GM18867 (cell line): ENCODE measurements at regions not wholly inside any gene's neighbourhood (a gene's known extent, or its start where the extent isn't known, plus 50 kb on each side); places are given as distances from the start of the nearest gene placed in this dataset.

ENCODE experiments used
- ATAC-seq: cut with Tn5 transposase; IDR thresholded peaks from one replicate; pipeline ENCODE4 v1.9.1; 2021; ENCODE audit warnings: mild to moderate bottlenecking, moderate library complexity; ENCODE audit not compliant: unreplicated experiment

- ATAC-seq: no peak
These were observed 437.4 kb downstream of the TLE4 start for GRCh38 chr9:80009204-80009603.

GRCh38 chr9:80004714-80005113 is 432.9 kb downstream of the TLE4 start:
- ATAC-seq: no peak

- ATAC-seq: no peak
These were observed 418.8 kb downstream of the TLE4 start for GRCh38 chr9:79990536-79990935.

GRCh38 chr9:79989079-79989478 is 417.3 kb downstream of the TLE4 start:
- ATAC-seq: no peak

GRCh38 chr9:79988126-79988525 is 416.4 kb downstream of the TLE4 start:
- ATAC-seq: no peak

- no peak for ATAC-seq
These were observed 414.7 kb downstream of the TLE4 start for GRCh38 chr9:79986437-79986836.

GRCh38 chr9:79985772-79986171 is 414.0 kb downstream of the TLE4 start:
- no peak for ATAC-seq

- ATAC-seq: no peak
These were observed 413.5 kb downstream of the TLE4 start for GRCh38 chr9:79985264-79985663.

- no peak for ATAC-seq
These were observed 412.8 kb downstream of the TLE4 start for GRCh38 chr9:79984429-79985067.

- ATAC-seq: no peak
These were observed 408.7 kb downstream of the TLE4 start for GRCh38 chr9:79980432-79980831.

- no peak for ATAC-seq
These were observed 405.9 kb downstream of the TLE4 start for GRCh38 chr9:79977510-79978197.

- no peak for ATAC-seq
These were observed 405.3 kb downstream of the TLE4 start for GRCh38 chr9:79977074-79977435.

- ATAC-seq: no peak
These were observed 404.7 kb downstream of the TLE4 start for GRCh38 chr9:79976257-79977073.

GRCh38 chr9:79975621-79976256 is 404.0 kb downstream of the TLE4 start:
- no peak for ATAC-seq

GRCh38 chr9:79974806-79975422 is 403.1 kb downstream of the TLE4 start:
- ATAC-seq: no peak

- no peak for ATAC-seq
These were observed 401.9 kb downstream of the TLE4 start for GRCh38 chr9:79973627-79974026.

GRCh38 chr9:79970146-79970425 is 398.3 kb downstream of the TLE4 start:
- no peak for ATAC-seq

GRCh38 chr9:79969393-79970145 is 397.8 kb downstream of the TLE4 start:
- no peak for ATAC-seq

- no peak for ATAC-seq
These were observed 396.8 kb downstream of the TLE4 start for GRCh38 chr9:79968533-79968932.

- no peak for ATAC-seq
These were observed 391.1 kb downstream of the TLE4 start for GRCh38 chr9:79962836-79963235.

GRCh38 chr9:79962150-79962549 is 390.4 kb downstream of the TLE4 start:
- no peak for ATAC-seq
